ENCODE measurements at regions not wholly inside any gene's neighbourhood (a gene's known extent, or its start where the extent isn't known, plus 50 kb on each side); places are given as distances from the start of the nearest gene placed in this dataset.

- H3K23me2 ChIP-seq (ENCODE audit: low read depth, low read length) = no peaks in the 10 kb centered on the region
- H3K79me1 ChIP-seq (ENCODE audit: low read depth, low read length) = no peaks in the 10 kb centered on the region
- H2BK15ac ChIP-seq (ENCODE audit: low read length) = no peak overlapping the region
- no peak overlapping the region for H3K4me2 ChIP-seq (ENCODE audit: insufficient read depth in 1 of 2, low read depth in 2 of 2, low read length in 2 of 2)
- no peaks in the 10 kb centered on the region; a peak in 1 of 8 replicates for H3K36me3 ChIP-seq (ENCODE audit: control insufficient read depth in 2 of 4, insufficient read depth in 4 of 4, low read length in 3 of 4)
- H2BK20ac ChIP-seq (ENCODE audit: low read length) = no peak overlapping the region
- no peak overlapping the region for H3K56ac ChIP-seq (replicated peaks; ENCODE audit: insufficient read length, low read depth, low read length)
- H4K20me1 ChIP-seq (replicated peaks in 1 of 2; ENCODE audit: control insufficient read depth in 1 of 2, insufficient read depth in 2 of 2, low read length in 2 of 2) = no peaks in the 10 kb centered on the region
- no peak overlapping the region for H2BK12ac ChIP-seq (ENCODE audit: low read depth, low read length)
- no peak overlapping the region for H4K91ac ChIP-seq (replicated peaks; ENCODE audit: insufficient read length, low read length)
- H3K14ac ChIP-seq (ENCODE audit: insufficient read length) = no peak overlapping the region
- no peak overlapping the region for H2BK120ac ChIP-seq (replicated peaks; ENCODE audit: low read depth, low read length)
- H4K5ac ChIP-seq (ENCODE audit: insufficient read length, low read depth, low read length) = no peak overlapping the region
- no peaks in the 10 kb centered on the region for H3K79me2 ChIP-seq (ENCODE audit: control insufficient read depth in 1 of 2, insufficient read depth in 2 of 2, low read length in 2 of 2)
- no peak overlapping the region for H3K27ac ChIP-seq (ENCODE audit: low read depth, low read length)
- ChIA-PET POLR2A (ENCODE audit: partially characterized antibody) (no interaction called here), CTCF (ENCODE audit: partially characterized antibody) (no interaction called here)
- no peak overlapping the region for H3K18ac ChIP-seq (ENCODE audit: extremely low read depth, low read length)
- no peaks in the 10 kb centered on the region for H3K4me1 ChIP-seq (replicated peaks in 1 of 4; ENCODE audit: control insufficient read depth in 3 of 4, insufficient read depth in 4 of 4, low read length in 3 of 4)
- H2AFZ ChIP-seq (ENCODE audit: low read length) = no peak overlapping the region
- 96% methylated on average over 5 of the region's 5 CpGs; no CpG with 5 or more reads in 1 of the 2 experiments for WGBS, 2 experiments (ENCODE audit: extremely low coverage in 1 of 2, insufficient coverage in 1 of 2, insufficient read length in 1 of 2, insufficient replicate concordance in 2 of 2, low coverage in 1 of 2, low lambda C conversion rate in 2 of 2, missing lambda C conversion rate in 1 of 2)
- no peak overlapping the region for H2BK5ac ChIP-seq (ENCODE audit: low read depth, low read length)
- H3K23ac ChIP-seq (ENCODE audit: insufficient read length) = no peak overlapping the region
- no peak overlapping the region for H3K4ac ChIP-seq (replicated peaks; ENCODE audit: insufficient read length, low read depth, low read length)
- H3K9ac ChIP-seq (replicated peaks in 1 of 4; ENCODE audit: extremely low read depth in 1 of 4, low read depth in 3 of 4, low read length in 3 of 4) = no peak overlapping the region
- no peaks in the 10 kb centered on the region for H3K9me3 ChIP-seq (ENCODE audit: insufficient read depth in 2 of 2, low read depth in 1 of 2, low read length in 1 of 2)
- DNase-seq (ENCODE audit: low read depth in 1 of 2, low spot score in 2 of 2) (no peak), FAIRE-seq (no peak)
- no peak overlapping the region for H3K4me3 ChIP-seq (ENCODE audit: extremely low read depth in 1 of 4, insufficient read depth in 2 of 4, low read depth in 3 of 4, low read length in 4 of 4)
- H3K27me3 ChIP-seq (replicated peaks in 1 of 4; ENCODE audit: control insufficient read depth in 3 of 4, extremely low read depth in 1 of 4, insufficient read depth in 3 of 4, low read length in 3 of 4) = no peaks in the 10 kb centered on the region
- no peak overlapping the region for H2AK5ac ChIP-seq (ENCODE audit: low read depth, low read length)
- no peak overlapping the region for H4K8ac ChIP-seq (ENCODE audit: extremely low read depth, insufficient read depth, low read length)
- no peak for TF ChIP-seq E2F6 (IDR thresholded peaks at IDR 0.05)
- no peak for TF ChIP-seq SP1 (IDR thresholded peaks at IDR 0.05; ENCODE audit: low read depth, low read length)
- TF ChIP-seq MAFK (IDR thresholded peaks at IDR 0.05; ENCODE audit: low read depth, low read length) = no peak
- no peak for TF ChIP-seq BRCA1 (IDR thresholded peaks at IDR 0.05; ENCODE audit: low read depth, low read length)
- TF ChIP-seq JUND (IDR thresholded peaks at IDR 0.05; ENCODE audit: low read length) = no peak
- no peak for TF ChIP-seq RFX5 (IDR thresholded peaks at IDR 0.05; ENCODE audit: borderline replicate concordance, low read depth, low read length)
- TF ChIP-seq GABPA (IDR thresholded peaks at IDR 0.05; ENCODE audit: borderline replicate concordance, insufficient read depth, low read length) = no peak
- TF ChIP-seq TBP (IDR thresholded peaks at IDR 0.05; ENCODE audit: low read depth, low read length) = no peak
- TF ChIP-seq RBBP5 (IDR thresholded peaks at IDR 0.05; ENCODE audit: borderline replicate concordance, low read depth, low read length) = no peak
- no peak for TF ChIP-seq CTCF (IDR thresholded peaks at IDR 0.05; ENCODE audit: control extremely low read depth in 1 of 3, insufficient read depth in 1 of 3, low read depth in 1 of 3, low read length in 3 of 3)
- TF ChIP-seq CBX8 (IDR thresholded peaks at IDR 0.05; ENCODE audit: borderline replicate concordance, low read depth, low read length) = no peak
- TF ChIP-seq CBX5 (IDR thresholded peaks at IDR 0.05; ENCODE audit: low read depth, low read length) = no peak
- no peak for TF ChIP-seq CREB1 (IDR thresholded peaks at IDR 0.05)
Measured at GRCh38 chr2:104361414-104361813, 492.5 kb upstream of the POU3F3 start.

All from H1 (cell line).